HG02970 (cell line): ENCODE measurements at regions not wholly inside any gene's neighbourhood (a gene's known extent, or its start where the extent isn't known, plus 50 kb on each side); places are given as distances from the start of the nearest gene placed in this dataset.
"Not testable (repeated sequence)": the region's sequence is repeated elsewhere in the genome, so short reads cannot be mapped to it uniquely, and the experiment has no call there.

Experiments used
- ATAC-seq: cut with Tn5 transposase; IDR thresholded peaks from one replicate; pipeline ENCODE4 v1.9.1; 2021; ENCODE audit warnings: mild to moderate bottlenecking, moderate library complexity, moderate number of reproducible peaks; ENCODE audit not compliant: unreplicated experiment, low FRiP score

GRCh38 chr12:22808860-22809259, 183.9 kb downstream of the ETNK1 start:
- no peak for ATAC-seq

- ATAC-seq, result no peak
Measured at GRCh38 chr12:22810036-22810435, 185.1 kb downstream of the ETNK1 start.

GRCh38 chr12:22812531-22812930, 187.6 kb downstream of the ETNK1 start:
- no peak for ATAC-seq

- no peak for ATAC-seq
Measured at GRCh38 chr12:22821985-22822384, 197.0 kb downstream of the ETNK1 start.

- no peak for ATAC-seq
Measured at GRCh38 chr12:22826026-22826425, 201.1 kb downstream of the ETNK1 start.

GRCh38 chr12:22826446-22826981, 201.5 kb downstream of the ETNK1 start:
- ATAC-seq, result not testable (repeated sequence)

GRCh38 chr12:22828066-22828465, 203.1 kb downstream of the ETNK1 start:
- ATAC-seq, result no peak

- ATAC-seq, result no peak
Measured at GRCh38 chr12:22835431-22835830, 210.5 kb downstream of the ETNK1 start.

- ATAC-seq, result no peak
Measured at GRCh38 chr12:22850185-22850584, 225.2 kb downstream of the ETNK1 start.

GRCh38 chr12:22851532-22851931, 226.6 kb downstream of the ETNK1 start:
- no peak for ATAC-seq

GRCh38 chr12:22855456-22855855, 230.5 kb downstream of the ETNK1 start:
- no peak for ATAC-seq

GRCh38 chr12:22856178-22856577, 231.2 kb downstream of the ETNK1 start:
- ATAC-seq, result no peak

GRCh38 chr12:22858849-22859570, 234.0 kb downstream of the ETNK1 start:
- ATAC-seq, result no peak

GRCh38 chr12:22860926-22861325, 236.0 kb downstream of the ETNK1 start:
- no peak for ATAC-seq

- ATAC-seq, result no peak
Measured at GRCh38 chr12:22865822-22866221, 240.9 kb downstream of the ETNK1 start.

GRCh38 chr12:22866406-22866805, 241.4 kb downstream of the ETNK1 start:
- no peak for ATAC-seq

- no peak for ATAC-seq
Measured at GRCh38 chr12:22874151-22874550, 249.2 kb downstream of the ETNK1 start.

GRCh38 chr12:22876262-22876661, 251.3 kb downstream of the ETNK1 start:
- no peak for ATAC-seq

GRCh38 chr12:22879203-22879602, 254.2 kb downstream of the ETNK1 start:
- no peak for ATAC-seq

- no peak for ATAC-seq
Measured at GRCh38 chr12:22880331-22880730, 255.4 kb downstream of the ETNK1 start.

- no peak for ATAC-seq
Measured at GRCh38 chr12:22880807-22881206, 255.8 kb downstream of the ETNK1 start.

- no peak for ATAC-seq
Measured at GRCh38 chr12:22881878-22882385, 257.0 kb downstream of the ETNK1 start.
